ENCODE measurements at regions not wholly inside any gene's neighbourhood (a gene's known extent, or its start where the extent isn't known, plus 50 kb on each side); places are given as distances from the start of the nearest gene placed in this dataset.

DNA sequence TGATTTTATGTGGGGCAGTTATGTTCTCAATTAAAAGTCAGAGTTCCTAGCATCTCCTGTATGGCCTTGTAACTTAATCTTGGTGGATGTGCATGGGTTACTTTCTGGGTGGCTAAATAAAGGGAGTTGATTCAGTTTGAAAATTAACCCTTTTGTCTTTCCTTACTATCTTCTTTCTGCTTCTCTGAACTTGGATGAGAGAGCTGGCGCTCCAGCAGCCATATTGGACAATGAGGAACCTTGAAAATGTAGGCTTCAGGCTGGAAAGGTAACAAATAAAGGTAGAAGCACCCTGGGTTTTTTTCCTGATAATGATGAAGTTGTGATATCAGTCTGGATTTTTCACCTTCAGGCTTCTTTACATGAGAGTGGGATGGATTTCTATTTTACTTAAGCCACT, 714.1 kb upstream of the TMEM132C start:
- no peak for TF ChIP-seq CEBPB (IDR thresholded peaks at IDR 0.05)
- TF ChIP-seq, protein P1, sequence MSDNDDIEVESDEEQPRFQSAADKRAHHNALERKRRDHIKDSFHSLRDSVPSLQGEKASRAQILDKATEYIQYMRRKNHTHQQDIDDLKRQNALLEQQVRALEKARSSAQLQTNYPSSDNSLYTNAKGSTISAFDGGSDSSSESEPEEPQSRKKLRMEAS (IDR thresholded peaks at IDR 0.05) = no peak
- TF ChIP-seq EP300 (IDR thresholded peaks at IDR 0.05; ENCODE audit: borderline replicate concordance) = no peak
- TF ChIP-seq TEAD4 (IDR thresholded peaks at IDR 0.05) = no peak
- TF ChIP-seq FOXM1 (IDR thresholded peaks at IDR 0.05; ENCODE audit: borderline replicate concordance, low read depth) = no peak
- no peak for TF ChIP-seq TCF12 (IDR thresholded peaks at IDR 0.05; ENCODE audit: low read depth)
- TF ChIP-seq NFIC (IDR thresholded peaks at IDR 0.05) = no peak
- TF ChIP-seq CREB1 (IDR thresholded peaks at IDR 0.05; ENCODE audit: low read depth) = no peak
- TF ChIP-seq, protein P2, sequence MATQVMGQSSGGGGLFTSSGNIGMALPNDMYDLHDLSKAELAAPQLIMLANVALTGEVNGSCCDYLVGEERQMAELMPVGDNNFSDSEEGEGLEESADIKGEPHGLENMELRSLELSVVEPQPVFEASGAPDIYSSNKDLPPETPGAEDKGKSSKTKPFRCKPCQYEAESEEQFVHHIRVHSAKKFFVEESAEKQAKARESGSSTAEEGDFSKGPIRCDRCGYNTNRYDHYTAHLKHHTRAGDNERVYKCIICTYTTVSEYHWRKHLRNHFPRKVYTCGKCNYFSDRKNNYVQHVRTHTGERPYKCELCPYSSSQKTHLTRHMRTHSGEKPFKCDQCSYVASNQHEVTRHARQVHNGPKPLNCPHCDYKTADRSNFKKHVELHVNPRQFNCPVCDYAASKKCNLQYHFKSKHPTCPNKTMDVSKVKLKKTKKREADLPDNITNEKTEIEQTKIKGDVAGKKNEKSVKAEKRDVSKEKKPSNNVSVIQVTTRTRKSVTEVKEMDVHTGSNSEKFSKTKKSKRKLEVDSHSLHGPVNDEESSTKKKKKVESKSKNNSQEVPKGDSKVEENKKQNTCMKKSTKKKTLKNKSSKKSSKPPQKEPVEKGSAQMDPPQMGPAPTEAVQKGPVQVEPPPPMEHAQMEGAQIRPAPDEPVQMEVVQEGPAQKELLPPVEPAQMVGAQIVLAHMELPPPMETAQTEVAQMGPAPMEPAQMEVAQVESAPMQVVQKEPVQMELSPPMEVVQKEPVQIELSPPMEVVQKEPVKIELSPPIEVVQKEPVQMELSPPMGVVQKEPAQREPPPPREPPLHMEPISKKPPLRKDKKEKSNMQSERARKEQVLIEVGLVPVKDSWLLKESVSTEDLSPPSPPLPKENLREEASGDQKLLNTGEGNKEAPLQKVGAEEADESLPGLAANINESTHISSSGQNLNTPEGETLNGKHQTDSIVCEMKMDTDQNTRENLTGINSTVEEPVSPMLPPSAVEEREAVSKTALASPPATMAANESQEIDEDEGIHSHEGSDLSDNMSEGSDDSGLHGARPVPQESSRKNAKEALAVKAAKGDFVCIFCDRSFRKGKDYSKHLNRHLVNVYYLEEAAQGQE (IDR thresholded peaks at IDR 0.05; ENCODE audit: low read depth) = no peak
